Thyroid gland (tissue), 4 donors: ENCODE measurements at regions not wholly inside any gene's neighbourhood (a gene's known extent, or its start where the extent isn't known, plus 50 kb on each side); places are given as distances from the start of the nearest gene placed in this dataset.
A peak's percentile ranks its signal among the peaks of the same experiment; 100 is the strongest.

Experiments used
- DNase-seq, 2 donors: peaks; one replicate each; pipeline ENCODE4 v3.0.0-alpha.2; 2019
- H3K27ac ChIP-seq, 3 donors: fragments of 200-600 bp; sonication (generic); 1 replicate in 2 of 3; 2 replicates in 1 of 3; pipeline ENCODE4 v1.5.1; 2016 to 2019; ENCODE audit warnings: mild to moderate bottlenecking in 1 of 3, moderate library complexity in 1 of 3
- H3K27me3 ChIP-seq: fragments of 200-600 bp; sonication (generic); one replicate; pipeline ENCODE4 v1.5.1; 2019
- H3K36me3 ChIP-seq, 2 donors: fragments of 200-600 bp; sonication (generic); one replicate each; pipeline ENCODE4 v1.5.1; 2016 to 2019
- H3K4me1 ChIP-seq, 2 donors: fragments of 200-600 bp; sonication (generic); one replicate each; pipeline ENCODE4 v1.5.1; 2017 to 2019
- H3K4me3 ChIP-seq, 3 donors: fragments of 200-600 bp; sonication (generic); replicated peaks in 1 of 3; 1 replicate in 2 of 3; 2 replicates in 1 of 3; pipeline ENCODE4 v1.5.1; 2016; ENCODE audit warnings: mild to moderate bottlenecking in 1 of 3
- H3K9me3 ChIP-seq: fragments of 200-600 bp; sonication (generic); one replicate; pipeline ENCODE4 v1.5.1; 2017
- POLR2A ChIP-seq, 2 donors: fragments of 450-650 bp; IDR thresholded peaks; one replicate each; pipeline ENCODE4 v1.6.1; 2017; ENCODE audit warnings: antibody characterized with exemption in 2 of 2, mild to moderate bottlenecking in 2 of 2, moderate library complexity in 1 of 2
- WGBS, 2 donors: methylation state at CpG; one replicate each; pipeline ENCODE4 v1.1.5; 2017; 5-methylcytosine and 5-hydroxymethylcytosine counted together
- intact Hi-C: fragments of 100-400 bp; cut with DNase I; formaldehyde crosslinking; loops from one replicate; pipeline ENCODE4 v1.15.1; 2023
- TF ChIP-seq, protein P1 (sequence below), 6 experiments: fragments of 200-600 bp in 3 of 6; fragments of 450-650 bp in 3 of 6; sonication (generic) in 3 of 6; IDR thresholded peaks; one replicate each; pipeline ENCODE4 v1.5.1; 2016 to 2019; ENCODE audit warnings: antibody characterized with exemption in 6 of 6, mild to moderate bottlenecking in 2 of 6, inconsistent platforms in 1 of 6, moderate library complexity in 1 of 6

DNA sequence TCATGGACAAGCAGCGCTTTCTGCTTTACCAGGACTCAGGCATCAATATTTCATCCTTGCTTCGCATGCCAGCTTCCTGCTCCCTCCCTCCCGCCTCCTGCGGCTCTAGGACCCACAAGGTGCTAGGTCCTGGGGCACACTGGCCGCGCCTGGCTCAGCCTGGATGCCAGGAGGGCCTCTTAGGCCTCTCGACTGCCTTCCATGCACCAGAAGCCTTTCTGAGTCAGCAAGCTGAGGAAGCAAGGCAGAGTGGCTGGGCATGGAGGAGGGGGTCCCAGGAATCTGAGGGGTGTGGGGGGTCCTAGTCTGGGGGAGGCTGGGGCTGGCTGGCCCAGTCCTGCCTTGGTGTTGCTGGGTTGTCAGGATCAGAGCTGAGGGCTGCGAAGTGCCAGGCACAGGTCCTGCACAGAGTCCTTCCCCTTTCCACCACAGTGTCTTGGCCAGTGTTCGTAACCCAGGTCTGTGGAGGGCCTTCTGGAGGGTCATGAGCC lies 61.0 kb upstream of the THY1 start:
- Histone ChIP-seq H3K27ac (no peak overlapping the region), H3K4me3 (no peak overlapping the region), H3K27me3 (no peaks in the 10 kb centered on the region), H3K4me1 (peaks cover 0 to 10% of the 10 kb centered on the region in 2 donors), H3K9me3 (no peaks in the 10 kb centered on the region), H3K36me3 (no peaks in the 10 kb centered on the region)
- 85 to 91% methylated on average over 9 of the region's 9 CpGs for WGBS, 2 donors
- no peak for DNase-seq
- intact Hi-C loops = loop anchor here (5.0 to 10.0 kb wide), 3 partner anchors 243 to 621 kb away; partner anchors contain the start of gene NECTIN1
- TF ChIP-seq, protein P1, sequence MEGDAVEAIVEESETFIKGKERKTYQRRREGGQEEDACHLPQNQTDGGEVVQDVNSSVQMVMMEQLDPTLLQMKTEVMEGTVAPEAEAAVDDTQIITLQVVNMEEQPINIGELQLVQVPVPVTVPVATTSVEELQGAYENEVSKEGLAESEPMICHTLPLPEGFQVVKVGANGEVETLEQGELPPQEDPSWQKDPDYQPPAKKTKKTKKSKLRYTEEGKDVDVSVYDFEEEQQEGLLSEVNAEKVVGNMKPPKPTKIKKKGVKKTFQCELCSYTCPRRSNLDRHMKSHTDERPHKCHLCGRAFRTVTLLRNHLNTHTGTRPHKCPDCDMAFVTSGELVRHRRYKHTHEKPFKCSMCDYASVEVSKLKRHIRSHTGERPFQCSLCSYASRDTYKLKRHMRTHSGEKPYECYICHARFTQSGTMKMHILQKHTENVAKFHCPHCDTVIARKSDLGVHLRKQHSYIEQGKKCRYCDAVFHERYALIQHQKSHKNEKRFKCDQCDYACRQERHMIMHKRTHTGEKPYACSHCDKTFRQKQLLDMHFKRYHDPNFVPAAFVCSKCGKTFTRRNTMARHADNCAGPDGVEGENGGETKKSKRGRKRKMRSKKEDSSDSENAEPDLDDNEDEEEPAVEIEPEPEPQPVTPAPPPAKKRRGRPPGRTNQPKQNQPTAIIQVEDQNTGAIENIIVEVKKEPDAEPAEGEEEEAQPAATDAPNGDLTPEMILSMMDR (IDR thresholded peaks at IDR 0.05) = no peak
- no peak for TF ChIP-seq POLR2A (IDR thresholded peaks at IDR 0.05)

DNA sequence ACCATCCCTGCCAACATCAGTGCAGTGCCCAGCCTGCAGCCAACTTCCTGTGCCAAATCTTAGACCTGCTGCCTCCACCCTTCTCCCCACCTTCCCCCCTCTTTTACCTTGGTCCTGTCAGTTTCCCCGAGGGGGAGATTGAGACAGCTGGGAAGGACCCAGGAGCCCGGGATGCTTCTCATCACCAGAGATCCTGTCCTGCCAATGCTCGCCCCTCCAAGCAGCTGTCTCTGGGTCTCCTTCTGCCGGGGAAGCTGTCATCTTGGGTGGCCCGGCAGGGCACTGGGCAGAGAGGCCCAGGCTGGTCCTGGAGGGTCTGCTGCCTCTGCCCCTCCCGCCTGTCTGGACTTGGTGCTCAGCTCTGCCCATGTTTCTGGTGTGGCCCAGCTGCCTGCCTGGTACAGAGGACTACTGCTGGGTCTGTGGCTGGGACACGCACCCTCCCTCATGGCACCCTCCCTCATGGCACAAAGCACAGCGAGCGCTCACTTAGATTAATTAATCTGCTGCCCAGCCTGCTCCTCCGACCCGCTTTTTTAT lies 60.4 kb upstream of the THY1 start:
- no peak overlapping the region for H3K4me3 ChIP-seq

DNA sequence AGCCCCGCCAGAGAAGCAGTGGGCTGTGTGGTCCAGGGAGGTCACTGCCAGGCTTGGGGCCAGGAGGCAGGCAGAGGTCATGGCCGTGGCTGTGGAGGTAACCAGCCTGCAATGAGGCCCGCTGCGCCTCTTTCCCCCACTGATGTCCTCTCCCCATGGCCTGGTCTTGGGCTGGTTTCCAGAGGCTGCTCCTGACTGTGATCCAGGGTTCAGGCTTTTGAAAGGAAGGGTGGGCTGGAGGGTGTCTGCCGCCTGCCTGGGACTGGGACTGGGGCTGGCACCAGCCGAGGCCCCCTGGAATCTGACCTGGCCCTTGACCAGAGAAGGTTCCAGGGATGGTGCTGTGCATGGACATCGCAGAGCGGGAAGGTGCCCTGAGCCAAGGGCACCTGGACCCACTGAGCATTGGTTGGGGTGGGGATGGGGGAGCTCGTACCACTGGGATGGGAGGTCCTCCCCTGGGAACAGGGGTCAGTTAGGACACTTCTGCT lies 59.6 kb upstream of the THY1 start:
- 76 to 80% methylated on average over 7 of the region's 9 CpGs for WGBS, 2 donors
- Histone ChIP-seq H3K36me3 (no peaks in the 10 kb centered on the region), H3K27ac (no peak overlapping the region), H3K27me3 (no peaks in the 10 kb centered on the region), H3K9me3 (no peaks in the 10 kb centered on the region), H3K4me3 (no peak overlapping the region), H3K4me1 (peaks cover 0 to 10% of the 10 kb centered on the region in 2 donors)
- intact Hi-C loops = loop anchor here (5.0 to 10.0 kb wide), 3 partner anchors 245 to 622 kb away; partner anchors contain the start of gene NECTIN1
- TF ChIP-seq, protein P1 (IDR thresholded peaks at IDR 0.05) = no peak
- TF ChIP-seq POLR2A (IDR thresholded peaks at IDR 0.05) = no peak
- DNase-seq = no peak

More for the DNA sequence above, 60.4 kb upstream of the THY1 start:
- peaks cover 0 to 10% of the 10 kb centered on the region in 2 donors for H3K4me1 ChIP-seq
- H3K27me3 ChIP-seq = no peaks in the 10 kb centered on the region
- DNase-seq = no peak
- no peaks in the 10 kb centered on the region for H3K36me3 ChIP-seq
- intact Hi-C loops = loop anchor here (5.0 to 10.0 kb wide), 3 partner anchors 244 to 621 kb away; partner anchors contain the start of gene NECTIN1
- H3K9me3 ChIP-seq = no peaks in the 10 kb centered on the region
- 92 to 98% methylated on average over 10 of the region's 11 CpGs for WGBS, 2 donors
- TF ChIP-seq POLR2A (IDR thresholded peaks at IDR 0.05) = no peak
- TF ChIP-seq, protein P1 (IDR thresholded peaks at IDR 0.05) = no peak
- no peak overlapping the region for H3K27ac ChIP-seq

DNA sequence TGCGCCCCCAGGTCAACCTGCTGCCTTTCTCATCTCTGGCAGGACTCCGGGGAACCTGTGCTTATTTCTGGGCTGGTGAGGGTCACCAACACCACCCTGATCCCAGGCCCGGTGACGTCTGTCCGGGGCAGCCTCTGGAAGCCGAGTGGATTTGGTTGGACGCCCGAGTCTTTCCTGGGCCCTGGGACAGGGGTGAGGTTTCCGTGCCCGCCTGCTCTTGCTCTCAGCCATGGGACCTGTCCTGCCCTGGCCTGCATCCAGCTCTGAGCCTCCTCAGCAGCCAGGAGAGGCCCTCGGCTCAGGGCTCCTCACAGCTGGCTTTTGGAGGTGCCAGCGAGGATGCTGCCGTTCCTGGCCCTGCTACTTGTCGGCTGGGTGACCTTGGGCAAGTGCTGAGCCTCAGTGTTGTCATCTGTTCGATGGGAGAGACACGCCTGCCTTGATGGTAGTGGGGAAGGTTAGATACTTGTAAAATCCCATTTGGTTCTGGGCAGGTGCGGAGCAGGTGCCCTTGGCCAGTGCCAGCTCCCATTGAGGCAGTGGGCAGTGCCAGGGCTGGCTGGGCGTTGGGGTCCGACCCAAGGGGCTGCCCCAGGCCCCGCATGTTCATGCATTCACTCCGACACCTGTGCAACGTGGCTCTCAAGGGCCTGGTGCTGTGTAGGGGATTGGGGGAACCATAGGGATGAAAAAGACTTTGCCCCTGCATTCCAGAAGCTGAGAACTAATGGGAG lies 58.9 kb upstream of the THY1 start:
- WGBS, 2 donors = 46 to 91% methylated on average over 6 to 8 of the region's 22 CpGs
- Histone ChIP-seq H3K27me3 (no peaks in the 10 kb centered on the region), H3K4me3 (no peak overlapping the region), H3K4me1 (peaks cover 0 to 10% of the 10 kb centered on the region in 2 donors), H3K9me3 (no peaks in the 10 kb centered on the region), H3K36me3 (no peaks in the 10 kb centered on the region), H3K27ac (no peak overlapping the region)
- TF ChIP-seq, protein P1 (IDR thresholded peaks at IDR 0.05) = peak in 2 of 6 experiments; percentile 1 to 9
- no peak for TF ChIP-seq POLR2A (IDR thresholded peaks at IDR 0.05)
- peak; percentile 61 to 68 for DNase-seq
- intact Hi-C loops = loop anchor here (5.0 to 10.0 kb wide), 3 partner anchors 245 to 623 kb away; partner anchors contain the start of gene NECTIN1
